Inflammatory macrophage treated with lipopolysaccharide for 4 hours (primary cell): ENCODE measurements at regions not wholly inside any gene's neighbourhood (a gene's known extent, or its start where the extent isn't known, plus 50 kb on each side); places are given as distances from the start of the nearest gene placed in this dataset.

Experiments
- DNase-seq: peaks from one replicate; pipeline ENCODE4 v3.0.0-alpha.2; 2020

GRCh38 chr5:97745817-97746216, 562.8 kb upstream of the RIOK2 start:
- no peak for DNase-seq

- DNase-seq = no peak
These were observed 567.5 kb upstream of the RIOK2 start for GRCh38 chr5:97750576-97750975.

- DNase-seq = no peak
These were observed 568.5 kb upstream of the RIOK2 start for GRCh38 chr5:97751540-97751939.

- no peak for DNase-seq
These were observed 569.8 kb upstream of the RIOK2 start for GRCh38 chr5:97752871-97753270.

- no peak for DNase-seq
These were observed 579.4 kb upstream of the RIOK2 start for GRCh38 chr5:97762483-97762882.

GRCh38 chr5:97764700-97765099, 581.7 kb upstream of the RIOK2 start:
- DNase-seq = no peak

- DNase-seq = no peak
These were observed 595.4 kb upstream of the RIOK2 start for GRCh38 chr5:97778451-97778850.

GRCh38 chr5:97788369-97788768, 605.3 kb upstream of the RIOK2 start:
- no peak for DNase-seq

- DNase-seq = no peak
These were observed 615.0 kb upstream of the RIOK2 start for GRCh38 chr5:97797994-97798451.

- DNase-seq = no peak
These were observed 618.4 kb upstream of the RIOK2 start for GRCh38 chr5:97801461-97801860.

GRCh38 chr5:97820138-97820537, 637.1 kb upstream of the RIOK2 start:
- DNase-seq = no peak

- no peak for DNase-seq
These were observed 649.7 kb upstream of the RIOK2 start for GRCh38 chr5:97832645-97833296.

GRCh38 chr5:97834561-97834960, 651.5 kb upstream of the RIOK2 start:
- DNase-seq = no peak

GRCh38 chr5:97835112-97835511, 652.1 kb upstream of the RIOK2 start:
- DNase-seq = no peak

GRCh38 chr5:97836816-97837215, 653.8 kb upstream of the RIOK2 start:
- no peak for DNase-seq

- no peak for DNase-seq
These were observed 655.2 kb upstream of the RIOK2 start for GRCh38 chr5:97838214-97838613.

GRCh38 chr5:97839341-97840086, 656.5 kb upstream of the RIOK2 start:
- DNase-seq = no peak

- DNase-seq = no peak
These were observed 657.6 kb upstream of the RIOK2 start for GRCh38 chr5:97840643-97841042.

- no peak for DNase-seq
These were observed 659.6 kb upstream of the RIOK2 start for GRCh38 chr5:97842687-97843086.

GRCh38 chr5:97844797-97845196, 661.8 kb upstream of the RIOK2 start:
- DNase-seq = no peak

GRCh38 chr5:97846643-97847042, 663.6 kb upstream of the RIOK2 start:
- DNase-seq = no peak

GRCh38 chr5:97847920-97848631, 665.0 kb upstream of the RIOK2 start:
- DNase-seq = no peak

- DNase-seq = no peak
These were observed 668.0 kb upstream of the RIOK2 start for GRCh38 chr5:97851036-97851435.
